Effector memory CD4-positive, alpha-beta T cell (primary cell): ENCODE measurements at regions not wholly inside any gene's neighbourhood (a gene's known extent, or its start where the extent isn't known, plus 50 kb on each side); places are given as distances from the start of the nearest gene placed in this dataset.
"Not testable (repeated sequence)": the region's sequence is repeated elsewhere in the genome, so short reads cannot be mapped to it uniquely, and the experiment has no call there.

Source experiments
- DNase-seq, 3 donors: peaks; one replicate each; pipeline ENCODE4 v3.0.0-alpha.2; 2020
- H3K27ac ChIP-seq: 2 replicates; pipeline ENCODE4 v1.7.0; 2013; ENCODE audit warnings: mild to moderate bottlenecking, low read length, moderate library complexity; ENCODE audit not compliant: insufficient read depth, poor library complexity, severe bottlenecking
- H3K27me3 ChIP-seq: replicated peaks from 2 replicates; pipeline ENCODE4 v1.7.0; 2013; ENCODE audit warnings: mild to moderate bottlenecking, low read length; ENCODE audit not compliant: insufficient read depth, control insufficient read depth, poor library complexity, severe bottlenecking
- H3K36me3 ChIP-seq: 2 replicates; pipeline ENCODE4 v1.7.0; 2013; ENCODE audit warnings: mild to moderate bottlenecking, low read length, moderate library complexity; ENCODE audit not compliant: control insufficient read depth, insufficient read depth
- H3K4me1 ChIP-seq: 2 replicates; pipeline ENCODE4 v1.7.0; 2013; ENCODE audit warnings: low read length, mild to moderate bottlenecking; ENCODE audit not compliant: control insufficient read depth, insufficient read depth, poor library complexity, severe bottlenecking
- H3K4me3 ChIP-seq: 2 replicates; pipeline ENCODE4 v1.7.0; 2013; ENCODE audit warnings: low read length, low read depth, mild to moderate bottlenecking; ENCODE audit not compliant: insufficient read depth, poor library complexity, severe bottlenecking
- H3K9me3 ChIP-seq: 2 replicates; pipeline ENCODE4 v1.7.0; 2013; ENCODE audit warnings: mild to moderate bottlenecking, low read length, moderate library complexity; ENCODE audit not compliant: control insufficient read depth

GRCh38 chr6:157746897-157747296 is 76.1 kb upstream of the SNX9 start:
- H3K36me3 ChIP-seq: no peaks in the 10 kb centered on the region
- H3K27ac ChIP-seq: no peak overlapping the region
- H3K27me3 ChIP-seq: no peaks in the 10 kb centered on the region
- H3K9me3 ChIP-seq: no peaks in the 10 kb centered on the region
- no peak for DNase-seq
- H3K4me1 ChIP-seq: no peaks in the 10 kb centered on the region
- H3K4me3 ChIP-seq: no peak overlapping the region

- H3K4me3 ChIP-seq: no peak overlapping the region
- no peaks in the 10 kb centered on the region for H3K9me3 ChIP-seq
- H3K4me1 ChIP-seq: no peaks in the 10 kb centered on the region
Observed at GRCh38 chr6:157747370-157747769, 75.7 kb upstream of the SNX9 start.

DNA sequence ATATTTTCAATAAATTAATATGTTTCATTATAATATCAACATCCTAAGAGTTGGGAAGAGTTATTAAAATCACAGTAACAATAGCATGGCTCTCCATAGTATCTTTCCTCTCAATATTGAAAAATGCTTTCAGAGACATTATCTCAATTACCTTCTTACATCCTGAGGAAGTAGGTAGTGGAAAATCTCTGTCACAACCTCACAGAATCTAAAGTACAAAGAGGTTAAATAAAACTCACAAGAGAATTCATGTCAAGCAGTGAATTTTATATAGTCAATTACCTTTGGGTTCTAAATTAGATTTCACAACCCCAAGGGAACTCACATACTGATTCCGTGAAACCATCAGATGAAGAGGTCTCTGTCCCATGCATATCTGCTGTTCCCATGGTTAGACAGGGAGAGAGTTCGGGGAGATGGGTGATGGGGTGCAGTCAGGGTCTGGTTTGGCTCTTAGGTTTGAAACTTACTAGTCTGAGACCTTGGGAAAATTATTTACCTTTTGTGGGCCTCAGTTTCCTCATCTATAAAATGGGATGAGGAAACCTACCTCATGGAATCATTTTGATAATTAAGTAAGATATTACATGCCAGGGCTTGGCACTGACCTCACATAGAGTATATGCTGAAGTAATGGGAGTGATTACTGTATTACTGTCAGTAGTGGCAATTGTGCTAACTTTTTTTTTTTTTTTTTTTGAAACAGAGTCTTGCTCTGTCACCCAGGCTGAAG is 74.0 kb upstream of the SNX9 start:
- Histone ChIP-seq H3K4me3 (no peak overlapping the region), H3K27me3 (no peaks in the 10 kb centered on the region), H3K27ac (no peak overlapping the region), H3K36me3 (no peaks in the 10 kb centered on the region), H3K4me1 (no peaks in the 10 kb centered on the region), H3K9me3 (no peaks in the 10 kb centered on the region)
- no peak for DNase-seq

More at GRCh38 chr6:157747370-157747769, 75.7 kb upstream of the SNX9 start:
- no peak for DNase-seq
- Histone ChIP-seq H3K36me3 (no peaks in the 10 kb centered on the region), H3K27me3 (no peaks in the 10 kb centered on the region), H3K27ac (no peak overlapping the region)

GRCh38 chr6:157750973-157751372 is 72.1 kb upstream of the SNX9 start:
- not testable (repeated sequence) for H3K9me3 ChIP-seq, H3K4me3 ChIP-seq, H3K27me3 ChIP-seq, H3K4me1 ChIP-seq, H3K36me3 ChIP-seq, DNase-seq, H3K27ac ChIP-seq

GRCh38 chr6:157751547-157752200 is 71.4 kb upstream of the SNX9 start:
- Histone ChIP-seq H3K9me3 (no peaks in the 10 kb centered on the region), H3K4me3 (no peak overlapping the region), H3K27ac (no peak overlapping the region), H3K4me1 (peaks cover 4% of the 10 kb centered on the region), H3K27me3 (no peaks in the 10 kb centered on the region), H3K36me3 (no peaks in the 10 kb centered on the region)
- DNase-seq: no peak

GRCh38 chr6:157752879-157753278 is 70.2 kb upstream of the SNX9 start:
- H3K36me3 ChIP-seq, DNase-seq, H3K4me3 ChIP-seq, H3K4me1 ChIP-seq, H3K9me3 ChIP-seq, H3K27me3 ChIP-seq, H3K27ac ChIP-seq: not testable (repeated sequence)

- peaks cover 10% of the 10 kb centered on the region for H3K4me1 ChIP-seq
- H3K27me3 ChIP-seq: no peaks in the 10 kb centered on the region
- H3K36me3 ChIP-seq: no peaks in the 10 kb centered on the region
- no peaks in the 10 kb centered on the region for H3K9me3 ChIP-seq
- H3K27ac ChIP-seq: no peak overlapping the region
- DNase-seq: no peak
- H3K4me3 ChIP-seq: no peak overlapping the region
Observed at GRCh38 chr6:157753291-157753690, 69.8 kb upstream of the SNX9 start.

DNA sequence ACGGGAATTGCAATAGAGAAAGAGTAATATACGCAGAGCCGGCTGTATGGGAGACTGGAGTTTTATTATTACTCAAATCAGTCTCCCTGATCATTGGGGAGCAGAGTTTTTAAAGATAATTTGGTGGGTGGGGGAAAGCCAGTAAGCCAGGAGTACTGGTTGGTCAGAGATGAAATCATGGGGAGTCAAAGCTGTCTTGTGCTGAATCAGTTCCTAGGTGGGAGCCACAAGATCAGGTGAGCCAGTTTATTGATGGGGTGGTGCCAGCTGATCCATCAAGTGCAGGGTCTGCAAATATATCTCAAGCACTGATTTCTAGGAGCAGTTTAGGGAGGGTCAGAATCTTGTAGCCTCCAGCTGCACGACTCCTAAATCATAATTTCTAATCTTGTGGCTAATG is 69.2 kb upstream of the SNX9 start:
- H3K9me3 ChIP-seq, H3K27ac ChIP-seq, DNase-seq, H3K36me3 ChIP-seq, H3K4me1 ChIP-seq, H3K27me3 ChIP-seq, H3K4me3 ChIP-seq: not testable (repeated sequence)

DNA sequence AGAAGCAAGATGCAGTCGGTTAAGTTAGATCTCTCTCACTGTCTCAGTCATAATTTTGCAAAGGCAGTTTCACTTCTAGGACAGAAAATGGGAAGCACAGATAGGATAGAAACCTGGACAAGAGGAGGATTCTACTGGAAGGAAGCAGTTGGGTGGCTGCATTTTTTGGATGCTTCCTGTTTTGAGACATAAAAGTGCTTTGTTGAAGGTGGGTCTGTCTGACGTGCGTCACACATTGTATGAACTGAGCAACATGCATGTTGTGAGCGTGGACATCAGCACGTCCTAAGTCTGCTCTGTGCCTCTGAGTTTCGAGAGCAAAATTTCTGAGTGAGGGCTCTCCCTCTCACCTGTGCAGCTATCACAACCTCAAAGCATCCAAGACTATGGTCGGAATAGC is 68.7 kb upstream of the SNX9 start:
- Histone ChIP-seq H3K9me3 (no peaks in the 10 kb centered on the region), H3K27ac (no peak overlapping the region), H3K27me3 (no peaks in the 10 kb centered on the region), H3K36me3 (no peaks in the 10 kb centered on the region), H3K4me3 (no peak overlapping the region), H3K4me1 (peaks cover 10% of the 10 kb centered on the region)
- no peak for DNase-seq

- H3K9me3 ChIP-seq: no peaks in the 10 kb centered on the region
- H3K36me3 ChIP-seq: no peaks in the 10 kb centered on the region
- DNase-seq: no peak
- H3K4me3 ChIP-seq: no peak overlapping the region
- no peaks in the 10 kb centered on the region for H3K27me3 ChIP-seq
- no peak overlapping the region for H3K27ac ChIP-seq
- peaks cover 10% of the 10 kb centered on the region for H3K4me1 ChIP-seq
Observed at GRCh38 chr6:157755032-157755745, 67.9 kb upstream of the SNX9 start.
